ENCODE measurements at regions not wholly inside any gene's neighbourhood (a gene's known extent, or its start where the extent isn't known, plus 50 kb on each side); places are given as distances from the start of the nearest gene placed in this dataset.

- H3K9me3 ChIP-seq (ENCODE audit: low read depth, low read length, poor library complexity, severe bottlenecking) = no peaks in the 10 kb centered on the region
- no peak for TF ChIP-seq CTCF (conservative IDR thresholded peaks at IDR 0.05; ENCODE audit: low read depth, low read length)
- no peak overlapping the region for H3K27ac ChIP-seq (ENCODE audit: low read depth, low read length, poor library complexity, severe bottlenecking)
- DNase-seq (ENCODE audit: low spot score) = no peak
- no peaks in the 10 kb centered on the region for H3K36me3 ChIP-seq (ENCODE audit: insufficient read depth, low read length, poor library complexity, severe bottlenecking)
- peaks cover 8% of the 10 kb centered on the region for H3K27me3 ChIP-seq (replicated peaks; ENCODE audit: insufficient read depth, low read depth, low read length, poor library complexity)
- H3K4me1 ChIP-seq (ENCODE audit: insufficient read depth, low read length, poor library complexity, severe bottlenecking) = no peaks in the 10 kb centered on the region
- CTCF ChIA-PET = no interaction called here
- no TSS peak for BruUV-seq (replicated peaks)
- POLR2A ChIA-PET (ENCODE audit: low non-redundant PET) = no interaction called here
- intact Hi-C loops (cut with micrococcal nuclease; ENCODE audit: unreplicated experiment) = no loop called here
- no peak overlapping the region for H3K4me3 ChIP-seq (ENCODE audit: low read depth, low read length, poor library complexity, severe bottlenecking)
Observed at GRCh38 chr6:20013066-20013861, 176.1 kb downstream of the ID4 start.

- no TSS peak for BruUV-seq (replicated peaks)
- no peak for DNase-seq (ENCODE audit: low spot score)
- Histone ChIP-seq H3K27me3 (replicated peaks; ENCODE audit: insufficient read depth, low read depth, low read length, poor library complexity) (peaks cover 8% of the 10 kb centered on the region), H3K27ac (ENCODE audit: low read depth, low read length, poor library complexity, severe bottlenecking) (no peak overlapping the region), H3K36me3 (ENCODE audit: insufficient read depth, low read length, poor library complexity, severe bottlenecking) (no peaks in the 10 kb centered on the region), H3K4me1 (ENCODE audit: insufficient read depth, low read length, poor library complexity, severe bottlenecking) (no peaks in the 10 kb centered on the region), H3K4me3 (ENCODE audit: low read depth, low read length, poor library complexity, severe bottlenecking) (no peak overlapping the region), H3K9me3 (ENCODE audit: low read depth, low read length, poor library complexity, severe bottlenecking) (no peaks in the 10 kb centered on the region)
- intact Hi-C loops (cut with micrococcal nuclease; ENCODE audit: unreplicated experiment) = no loop called here
- ChIA-PET CTCF (no interaction called here), POLR2A (ENCODE audit: low non-redundant PET) (no interaction called here)
- no peak for TF ChIP-seq EZH2 (IDR thresholded peaks at IDR 0.05; ENCODE audit: borderline replicate concordance, low read depth, low read length, poor library complexity, severe bottlenecking)
- no peak for TF ChIP-seq CTCF (conservative IDR thresholded peaks at IDR 0.05; ENCODE audit: low read depth, low read length)
Observed at GRCh38 chr6:20014508-20014907, 177.3 kb downstream of the ID4 start.

- ChIA-PET POLR2A (ENCODE audit: low non-redundant PET) (no interaction called here), CTCF (no interaction called here)
- no TSS peak for BruUV-seq (replicated peaks)
- Histone ChIP-seq H3K4me3 (ENCODE audit: low read depth, low read length, poor library complexity, severe bottlenecking) (no peak overlapping the region), H3K9me3 (ENCODE audit: low read depth, low read length, poor library complexity, severe bottlenecking) (no peaks in the 10 kb centered on the region), H3K27me3 (replicated peaks; ENCODE audit: insufficient read depth, low read depth, low read length, poor library complexity) (no peaks in the 10 kb centered on the region), H3K36me3 (ENCODE audit: insufficient read depth, low read length, poor library complexity, severe bottlenecking) (no peaks in the 10 kb centered on the region), H3K4me1 (ENCODE audit: insufficient read depth, low read length, poor library complexity, severe bottlenecking) (no peaks in the 10 kb centered on the region), H3K27ac (ENCODE audit: low read depth, low read length, poor library complexity, severe bottlenecking) (no peak overlapping the region)
- intact Hi-C loops (cut with micrococcal nuclease; ENCODE audit: unreplicated experiment) = no loop called here
- TF ChIP-seq CTCF (conservative IDR thresholded peaks at IDR 0.05; ENCODE audit: low read depth, low read length) (no peak), EZH2 (IDR thresholded peaks at IDR 0.05; ENCODE audit: borderline replicate concordance, low read depth, low read length, poor library complexity, severe bottlenecking) (no peak)
- no peak for DNase-seq (ENCODE audit: low spot score)
Observed at GRCh38 chr6:20020526-20020925, 183.4 kb downstream of the ID4 start.
